NT2/D1 (cell line): ENCODE measurements at regions not wholly inside any gene's neighbourhood (a gene's known extent, or its start where the extent isn't known, plus 50 kb on each side); places are given as distances from the start of the nearest gene placed in this dataset.

Experiments
- SUZ12 ChIP-seq: IDR thresholded peaks from 2 replicates; pipeline ENCODE4 v1.6.1; 2011; ENCODE audit not compliant: insufficient read length, insufficient read depth; ENCODE audit errors: extremely low read depth
- YY1 ChIP-seq: IDR thresholded peaks from 2 replicates; pipeline ENCODE4 v1.6.1; 2011; ENCODE audit not compliant: insufficient read length, insufficient read depth
- ZNF274 ChIP-seq: IDR thresholded peaks from 2 replicates; pipeline ENCODE4 v1.6.1; 2011; ENCODE audit warnings: mild to moderate bottlenecking, low read depth, low read length

DNA sequence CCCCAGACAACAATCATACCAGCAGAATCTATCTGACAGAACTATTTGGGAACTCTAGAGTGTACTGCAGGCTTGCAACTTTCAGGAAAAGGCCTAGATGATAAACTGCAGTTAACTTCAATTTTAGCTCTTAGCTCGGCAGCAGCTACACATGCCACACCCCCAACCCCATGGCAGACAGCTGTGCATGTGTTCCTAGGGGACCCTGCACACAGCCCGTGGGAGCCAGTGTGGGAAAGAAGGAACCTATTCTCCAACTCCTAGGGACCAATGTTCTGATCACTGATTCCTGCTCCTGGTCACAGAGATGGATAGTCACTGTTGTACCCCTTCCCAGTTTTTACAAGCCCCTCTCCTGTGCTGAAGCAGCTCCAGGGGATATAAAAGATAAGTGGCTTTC, 179.6 kb downstream of the DRD1 start:
- TF ChIP-seq ZNF274 (no peak), YY1 (no peak), SUZ12 (no peak)
